ENCODE measurements at regions not wholly inside any gene's neighbourhood (a gene's known extent, or its start where the extent isn't known, plus 50 kb on each side); places are given as distances from the start of the nearest gene placed in this dataset.

DNA sequence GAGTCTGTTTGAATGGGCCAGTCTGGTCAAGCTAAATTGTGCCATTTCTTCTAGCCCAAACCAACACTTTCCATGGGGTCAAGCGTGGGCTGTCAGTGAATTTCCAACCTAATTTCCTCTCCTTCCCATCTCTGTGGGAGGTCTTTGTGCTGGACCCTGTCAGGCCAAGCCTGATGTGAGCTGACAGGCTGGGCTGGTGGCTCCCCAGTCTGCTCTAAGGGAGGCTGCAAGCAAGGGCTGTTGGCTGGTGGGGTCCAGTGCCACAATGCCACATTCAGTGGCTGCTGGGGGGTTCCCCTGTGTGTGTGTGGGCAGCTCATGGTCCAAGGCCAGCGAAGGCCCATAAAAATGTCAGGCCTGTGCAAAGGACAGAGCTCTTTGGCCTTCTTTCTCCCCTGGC is 216.1 kb downstream of the OPA1 start:
- H3K4me1 ChIP-seq (ENCODE audit: control insufficient read depth, insufficient read depth, low read length) = peaks cover 4% of the 10 kb centered on the region
- POLR2A ChIA-PET = no interaction called here
- CTCF ChIA-PET = interaction anchor here (0.6 kb wide), 1 partner anchor 786 kb away, joined by 3 read pairs; no protein-coding TSS in a partner anchor
- no peak overlapping the region for H3K4me3 ChIP-seq (ENCODE audit: low read depth, low read length)
- TF ChIP-seq ZNF837 (tag by site-specific recombination; IDR thresholded peaks at IDR 0.05) (no peak), ZNF514 (tag by site-specific recombination; IDR thresholded peaks at IDR 0.05) (no peak), OVOL3 (tag by site-specific recombination; IDR thresholded peaks at IDR 0.05) (no peak), HOXD13 (CRISPR knock-in tag; IDR thresholded peaks at IDR 0.05; ENCODE audit: borderline replicate concordance) (no peak), ZNF571 (tag by site-specific recombination; IDR thresholded peaks at IDR 0.05) (no peak), RBAK (tag by site-specific recombination; IDR thresholded peaks at IDR 0.05) (no peak), ZNF266 (tag by site-specific recombination; IDR thresholded peaks at IDR 0.05; ENCODE audit: low read depth) (no peak), ZNF548 (tag by site-specific recombination; IDR thresholded peaks at IDR 0.05) (no peak), ZNF544 (tag by site-specific recombination; IDR thresholded peaks at IDR 0.05) (no peak), ZBTB10 (tag by site-specific recombination; IDR thresholded peaks at IDR 0.05) (no peak), ZNF404 (tag by site-specific recombination; IDR thresholded peaks at IDR 0.05) (no peak), ZNF549 (tag by site-specific recombination; IDR thresholded peaks at IDR 0.05) (no peak), HOXC10 (CRISPR knock-in tag; IDR thresholded peaks at IDR 0.05) (no peak), PRDM6 (tag by site-specific recombination; IDR thresholded peaks at IDR 0.05) (no peak), PBX3 (CRISPR knock-in tag; IDR thresholded peaks at IDR 0.05) (no peak), ZNF654 (tag by site-specific recombination; IDR thresholded peaks at IDR 0.05; ENCODE audit: low read depth) (no peak), YY2 (tag by site-specific recombination; IDR thresholded peaks at IDR 0.05) (no peak), ZNF114 (tag by site-specific recombination; IDR thresholded peaks at IDR 0.05) (no peak), ZNF768 (tag by site-specific recombination; IDR thresholded peaks at IDR 0.05) (no peak)
- TF ChIP-seq, protein P1, sequence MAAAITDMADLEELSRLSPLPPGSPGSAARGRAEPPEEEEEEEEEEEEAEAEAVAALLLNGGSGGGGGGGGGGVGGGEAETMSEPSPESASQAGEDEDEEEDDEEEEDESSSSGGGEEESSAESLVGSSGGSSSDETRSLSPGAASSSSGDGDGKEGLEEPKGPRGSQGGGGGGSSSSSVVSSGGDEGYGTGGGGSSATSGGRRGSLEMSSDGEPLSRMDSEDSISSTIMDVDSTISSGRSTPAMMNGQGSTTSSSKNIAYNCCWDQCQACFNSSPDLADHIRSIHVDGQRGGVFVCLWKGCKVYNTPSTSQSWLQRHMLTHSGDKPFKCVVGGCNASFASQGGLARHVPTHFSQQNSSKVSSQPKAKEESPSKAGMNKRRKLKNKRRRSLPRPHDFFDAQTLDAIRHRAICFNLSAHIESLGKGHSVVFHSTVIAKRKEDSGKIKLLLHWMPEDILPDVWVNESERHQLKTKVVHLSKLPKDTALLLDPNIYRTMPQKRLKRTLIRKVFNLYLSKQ (tag by site-specific recombination; IDR thresholded peaks at IDR 0.05; ENCODE audit: borderline replicate concordance) = no peak
- no peak overlapping the region for H3K27ac ChIP-seq (ENCODE audit: extremely low read depth, low read depth, low read length)
- no peaks in the 10 kb centered on the region for H3K36me3 ChIP-seq (ENCODE audit: control insufficient read depth in 2 of 2, insufficient read depth in 1 of 2, low read length in 2 of 2)
- no peaks in the 10 kb centered on the region for H3K9me3 ChIP-seq (ENCODE audit: control insufficient read depth, insufficient read depth, low read depth, low read length)

Data from HEK293 (cell line).